SH-SY5Y (cell line): ENCODE measurements at regions not wholly inside any gene's neighbourhood (a gene's known extent, or its start where the extent isn't known, plus 50 kb on each side); places are given as distances from the start of the nearest gene placed in this dataset.

ENCODE experiments used
- GATA2 ChIP-seq: IDR thresholded peaks from 2 replicates; pipeline ENCODE4 v1.6.1; 2011; ENCODE audit warnings: mild to moderate bottlenecking, low read depth, low read length
- GATA3 ChIP-seq: IDR thresholded peaks from 2 replicates; pipeline ENCODE4 v1.6.1; 2011; ENCODE audit warnings: low read depth, mild to moderate bottlenecking, low read length, moderate library complexity

- TF ChIP-seq GATA3 (no peak), GATA2 (no peak)
These were observed 235.0 kb downstream of the ACTL7B start for GRCh38 chr9:108620767-108621166.

GRCh38 chr9:108618906-108619550, 236.8 kb downstream of the ACTL7B start:
- TF ChIP-seq GATA2: no peak
- TF ChIP-seq GATA3: no peak

GRCh38 chr9:108617676-108618075, 238.1 kb downstream of the ACTL7B start:
- TF ChIP-seq GATA3 (no peak), GATA2 (no peak)

DNA sequence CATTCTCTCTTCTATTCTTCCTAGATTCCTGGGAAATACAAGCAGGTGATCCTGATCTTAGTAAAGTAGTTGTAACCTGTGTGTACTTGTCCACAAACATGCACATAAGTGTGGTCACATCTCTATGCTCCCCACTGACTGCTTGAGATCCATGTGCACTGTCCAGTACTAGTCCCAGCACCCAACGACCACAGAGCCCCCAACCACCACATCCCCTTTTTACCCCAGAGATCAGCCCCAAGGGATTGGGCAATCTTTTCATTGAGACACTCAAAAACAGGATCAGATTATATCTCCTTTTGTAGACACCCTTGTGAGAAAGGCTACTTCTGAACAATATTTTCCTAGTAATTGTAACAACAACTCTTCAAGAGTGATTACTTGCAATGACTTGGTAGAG, 240.6 kb downstream of the ACTL7B start:
- no peak for TF ChIP-seq GATA3
- TF ChIP-seq GATA2: no peak

DNA sequence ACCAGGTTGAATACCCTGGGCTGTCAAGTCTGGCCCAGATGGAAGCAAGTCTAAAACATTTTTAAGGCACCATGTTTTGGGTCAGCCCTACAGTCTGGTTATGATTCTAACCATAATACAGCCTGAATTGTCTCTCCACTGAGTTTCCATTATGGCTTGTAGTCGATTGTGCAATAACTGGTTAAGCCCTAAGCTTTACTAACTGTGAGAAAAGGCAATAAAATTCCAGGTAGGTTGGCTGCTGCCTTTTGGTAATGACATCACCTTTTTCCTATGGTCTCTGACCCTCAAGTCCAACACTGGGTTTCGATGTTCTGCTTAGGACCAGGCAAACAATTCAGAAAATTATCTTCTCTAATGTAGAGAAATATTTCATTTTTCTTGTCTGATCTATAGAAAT, 243.3 kb downstream of the ACTL7B start:
- TF ChIP-seq GATA3 (no peak), GATA2 (no peak)

DNA sequence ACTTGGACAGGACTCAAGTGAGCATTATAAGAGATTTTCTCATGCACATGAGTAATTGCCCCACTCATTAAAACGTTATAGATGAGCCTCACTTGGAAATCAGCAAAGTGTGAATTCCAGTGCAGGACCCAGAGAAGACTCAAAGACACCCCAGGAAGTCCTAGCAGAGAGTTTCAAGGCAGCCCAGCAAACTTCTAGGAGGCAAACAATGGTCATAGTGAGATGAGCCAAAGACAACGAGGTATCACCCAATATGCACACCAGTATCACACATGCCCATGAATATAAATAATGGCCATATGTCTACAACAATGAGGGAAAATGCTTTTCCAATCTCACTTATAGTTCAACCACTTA, 245.9 kb downstream of the ACTL7B start:
- TF ChIP-seq GATA2 (no peak), GATA3 (no peak)

- no peak for TF ChIP-seq GATA3
- TF ChIP-seq GATA2: no peak
These were observed 246.4 kb downstream of the ACTL7B start for GRCh38 chr9:108609227-108609896.

DNA sequence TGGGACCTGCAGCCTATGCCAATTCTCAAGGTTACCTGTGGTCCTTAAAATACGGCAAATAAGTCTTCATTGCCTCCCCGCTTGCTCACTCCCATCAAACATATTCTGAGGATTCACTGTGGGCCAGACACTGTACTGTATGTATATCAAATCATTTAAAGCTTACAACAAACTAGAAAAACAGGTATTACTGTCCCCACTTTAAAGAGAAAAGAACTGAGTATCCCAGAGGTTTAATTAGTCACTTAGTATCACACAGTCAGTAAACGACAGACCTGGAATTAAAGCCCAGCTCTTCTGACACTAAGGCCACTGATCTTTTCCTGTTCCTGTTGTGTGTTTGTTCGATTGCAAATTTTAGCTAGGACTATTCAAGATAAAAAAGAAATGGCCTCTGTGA, 248.2 kb downstream of the ACTL7B start:
- TF ChIP-seq GATA2 (no peak), GATA3 (no peak)

- TF ChIP-seq GATA3 (no peak), GATA2 (no peak)
These were observed 249.4 kb downstream of the ACTL7B start for GRCh38 chr9:108606401-108606800.

DNA sequence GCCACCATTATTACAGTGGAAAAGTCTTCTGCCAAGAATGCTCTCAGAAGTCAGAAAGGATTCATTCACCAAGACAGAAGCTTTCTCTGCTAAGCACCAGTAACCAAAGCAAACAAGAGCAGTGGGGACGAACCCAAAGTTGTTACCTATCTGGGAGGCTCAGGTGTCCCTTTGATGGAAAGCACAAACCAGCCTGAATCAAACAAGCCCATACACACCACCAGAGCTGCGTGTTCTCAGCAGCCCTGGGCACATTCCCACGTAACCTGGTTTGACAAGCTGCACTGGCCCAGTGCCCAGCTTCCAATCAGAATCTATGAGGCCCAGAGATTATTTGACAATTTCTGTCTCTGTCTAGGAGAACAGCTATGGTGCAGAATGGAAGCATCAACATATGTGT, 252.6 kb downstream of the ACTL7B start:
- TF ChIP-seq GATA2: no peak
- TF ChIP-seq GATA3: no peak

DNA sequence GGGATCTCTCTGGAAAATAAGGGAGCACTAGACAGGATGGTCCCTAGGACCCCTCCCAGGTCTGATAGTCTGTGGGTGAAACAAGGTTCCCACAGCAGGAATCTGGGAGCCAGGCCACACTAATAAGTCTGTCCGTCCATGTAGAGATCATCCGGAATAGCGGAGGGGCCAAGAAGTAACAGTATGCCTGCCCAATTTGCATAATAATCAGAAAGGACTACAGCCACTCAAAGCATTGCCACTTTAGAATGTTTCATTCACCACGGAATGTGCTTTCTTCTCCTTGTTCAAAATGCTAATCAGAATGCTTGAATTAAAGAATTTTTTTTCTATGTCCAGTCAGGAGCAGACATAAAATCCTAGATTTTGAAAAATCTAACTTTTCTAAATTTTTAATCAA, 254.9 kb downstream of the ACTL7B start:
- TF ChIP-seq GATA3 (no peak), GATA2 (no peak)

DNA sequence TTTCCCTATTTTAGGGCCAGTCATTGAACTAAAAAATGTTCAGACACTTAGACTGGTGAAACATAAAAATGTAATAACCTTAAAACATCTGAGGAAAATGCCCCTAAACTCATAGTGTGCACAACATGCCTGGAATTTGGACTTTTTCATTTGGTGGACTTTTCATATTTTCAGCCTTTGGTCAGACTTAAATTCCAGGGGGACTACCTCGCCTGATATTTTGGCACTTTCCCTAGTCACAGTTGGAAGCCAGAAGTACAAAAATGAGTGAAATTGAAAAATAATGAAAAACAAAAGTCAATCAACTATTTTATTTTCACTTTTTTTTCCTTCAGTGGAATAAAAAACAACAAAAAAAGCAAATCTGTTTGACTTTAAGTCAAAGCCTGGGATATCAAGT, 256.2 kb downstream of the ACTL7B start:
- no peak for TF ChIP-seq GATA2
- TF ChIP-seq GATA3: no peak

DNA sequence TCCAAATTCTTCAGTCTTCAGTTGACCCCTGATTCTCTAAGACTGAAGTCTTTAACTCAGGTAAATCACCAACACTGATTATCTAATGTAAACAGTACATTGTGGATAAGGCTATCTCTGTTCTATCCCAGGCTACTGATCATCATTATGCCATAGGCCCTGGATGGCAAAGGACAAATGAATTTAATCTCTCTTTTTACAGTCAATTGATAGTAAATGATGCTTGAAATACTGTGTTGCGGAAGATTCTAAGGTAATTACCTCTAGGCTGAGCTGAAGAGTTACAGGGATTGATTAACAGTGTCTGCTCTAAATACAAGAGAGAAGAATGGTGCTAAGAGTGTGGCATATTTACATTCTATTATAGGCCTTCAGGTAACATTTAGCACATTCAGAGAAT, 264.7 kb downstream of the ACTL7B start:
- TF ChIP-seq GATA2: no peak
- TF ChIP-seq GATA3: no peak

GRCh38 chr9:108588246-108588645, 267.5 kb downstream of the ACTL7B start:
- no peak for TF ChIP-seq GATA3
- no peak for TF ChIP-seq GATA2

- TF ChIP-seq GATA2 (no peak), GATA3 (no peak)
These were observed 269.2 kb downstream of the ACTL7B start for GRCh38 chr9:108586471-108587139.

- TF ChIP-seq GATA2 (no peak), GATA3 (no peak)
These were observed 270.9 kb downstream of the ACTL7B start for GRCh38 chr9:108584860-108585259.
